HG02678 (cell line): ENCODE measurements at regions not wholly inside any gene's neighbourhood (a gene's known extent, or its start where the extent isn't known, plus 50 kb on each side); places are given as distances from the start of the nearest gene placed in this dataset.
"Not testable (repeated sequence)": the region's sequence is repeated elsewhere in the genome, so short reads cannot be mapped to it uniquely, and the experiment has no call there.

Source experiments
- ATAC-seq: cut with Tn5 transposase; IDR thresholded peaks from one replicate; pipeline ENCODE4 v1.9.1; 2021; ENCODE audit warnings: mild to moderate bottlenecking, moderate library complexity; ENCODE audit not compliant: unreplicated experiment

DNA sequence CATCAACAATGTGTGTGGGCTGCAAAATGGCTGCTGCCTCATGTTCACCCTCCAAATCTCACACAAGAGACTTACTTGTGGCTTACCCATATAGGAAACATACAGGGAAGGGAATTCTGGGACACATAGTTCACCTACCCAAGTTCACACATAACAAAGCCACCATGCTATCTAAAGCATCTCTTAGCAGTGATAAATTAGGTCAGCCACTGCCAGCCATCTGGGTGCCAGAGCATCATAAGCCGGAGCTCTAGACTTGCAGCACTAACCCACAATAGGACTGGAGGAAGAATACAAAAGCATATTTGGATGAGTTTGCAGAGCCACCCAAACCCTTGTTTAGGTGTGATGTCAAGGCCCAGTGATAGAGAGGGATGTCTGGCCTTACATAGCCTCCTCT is 321.7 kb downstream of the SEC16B start:
- no peak for ATAC-seq

DNA sequence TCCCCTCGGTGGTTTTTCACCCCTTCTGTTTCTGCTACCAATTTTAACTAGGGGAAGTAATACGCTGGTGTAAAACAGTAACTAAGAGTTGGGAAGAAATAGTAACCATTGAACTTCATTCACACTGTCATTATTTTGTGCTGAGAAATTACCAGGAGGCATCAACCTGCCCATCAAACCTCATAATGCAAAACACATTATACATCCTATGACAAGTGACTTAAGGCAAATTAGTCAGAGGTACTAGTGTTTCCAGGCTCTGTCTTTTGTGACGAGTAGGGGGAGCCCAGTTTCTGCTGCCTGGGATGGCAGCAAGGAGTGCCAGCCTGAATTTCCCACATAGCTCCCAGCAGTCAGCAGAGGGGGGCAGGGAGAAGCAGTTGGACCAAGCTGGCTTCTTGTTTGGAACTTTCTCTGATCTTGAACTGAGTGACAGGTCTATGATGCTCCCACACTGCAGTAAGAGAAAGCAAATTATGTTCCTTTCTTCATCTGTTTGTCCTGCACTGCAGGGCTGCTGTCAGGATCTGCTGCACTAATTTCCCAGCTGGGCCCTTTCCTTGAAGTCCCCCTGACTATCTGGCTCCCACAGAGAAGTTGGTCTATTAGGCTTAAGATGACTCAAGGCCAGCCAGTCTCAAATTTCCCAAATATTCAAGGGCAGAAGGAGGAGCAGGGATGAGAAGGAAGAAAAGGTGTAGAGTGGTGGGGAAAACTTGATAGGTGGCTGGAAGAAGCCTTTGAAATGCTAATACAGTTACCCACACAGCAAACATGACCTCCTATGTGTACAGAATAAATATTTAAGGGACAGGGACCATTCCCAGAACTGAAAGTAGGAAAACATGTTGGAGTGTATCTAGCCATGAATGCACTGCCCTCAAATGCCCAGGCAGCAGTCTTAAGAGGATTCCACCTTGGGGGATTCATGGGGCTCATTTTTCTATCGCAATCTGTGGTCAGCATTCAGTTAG is 322.8 kb downstream of the SEC16B start:
- no peak for ATAC-seq

DNA sequence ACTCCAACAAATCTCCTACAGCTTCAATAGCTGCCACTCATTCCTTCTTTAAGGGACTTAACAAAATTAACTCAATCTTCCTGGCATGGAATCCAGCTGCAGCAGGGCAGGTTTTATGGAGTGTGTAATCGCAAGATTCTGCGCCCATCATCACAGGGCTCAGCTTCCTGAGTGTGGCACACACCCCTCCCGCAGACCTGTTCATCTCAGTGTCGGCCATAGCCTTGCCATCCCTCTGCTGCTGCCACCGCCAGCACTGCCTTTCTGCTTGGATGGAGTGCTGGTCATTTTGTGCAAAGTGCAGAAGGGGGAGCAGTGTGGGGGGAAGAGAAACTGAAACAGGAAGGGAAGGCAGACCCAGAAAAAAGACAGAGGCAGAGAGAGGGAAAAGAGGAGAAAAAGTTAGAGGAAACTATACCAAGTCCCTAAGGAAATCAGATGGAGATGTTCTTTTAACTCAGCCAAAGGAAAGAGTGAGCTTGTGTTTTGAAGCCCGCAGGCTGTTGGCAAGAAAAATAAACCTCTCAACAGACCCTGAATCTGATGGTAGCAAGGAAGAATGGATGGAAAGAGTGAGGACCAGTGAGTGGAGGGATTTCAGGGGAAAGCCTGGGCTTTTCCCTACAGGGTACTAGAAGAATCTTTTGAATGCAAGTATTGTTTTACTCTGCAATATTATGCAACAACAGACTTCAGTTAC is 324.2 kb downstream of the SEC16B start:
- no peak for ATAC-seq

DNA sequence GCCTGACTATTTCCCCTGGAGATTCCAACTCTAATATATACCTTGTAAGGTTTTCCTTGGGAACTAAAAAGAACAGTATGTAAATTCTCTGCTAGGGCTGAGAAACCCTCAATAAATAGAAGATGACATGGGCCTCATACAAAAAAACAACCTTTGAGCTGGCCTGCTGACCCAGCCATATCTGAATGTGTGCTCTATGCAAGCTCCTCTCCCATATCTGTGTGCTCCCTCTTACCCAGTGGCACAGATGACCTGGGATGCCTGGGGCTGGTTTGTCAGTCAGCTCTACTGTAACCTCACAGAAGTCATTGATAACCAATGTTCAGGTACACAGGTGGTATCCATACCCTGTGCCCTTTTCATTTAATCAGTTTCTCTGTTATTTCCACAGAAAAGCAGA is 329.2 kb downstream of the SEC16B start:
- no peak for ATAC-seq

DNA sequence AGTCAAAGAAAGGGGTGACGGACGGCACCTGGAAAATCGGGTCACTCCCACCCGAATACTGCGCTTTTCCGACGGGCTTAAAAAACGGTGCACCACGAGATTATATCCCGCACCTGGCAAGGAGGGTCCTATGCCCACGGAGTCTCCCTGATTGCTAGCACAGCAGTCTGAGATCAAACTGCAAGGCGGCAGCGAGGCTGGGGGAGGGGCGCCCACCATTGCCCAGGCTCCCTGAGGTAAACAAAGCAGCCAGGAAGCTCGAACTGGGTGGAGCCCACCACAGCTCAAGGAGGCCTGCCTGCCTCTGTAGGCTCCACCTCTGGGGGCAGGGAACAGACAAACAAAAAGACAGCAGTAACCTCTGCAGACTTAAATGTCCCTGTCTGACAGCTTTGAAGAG is 335.7 kb downstream of the SEC16B start:
- ATAC-seq: not testable (repeated sequence)

DNA sequence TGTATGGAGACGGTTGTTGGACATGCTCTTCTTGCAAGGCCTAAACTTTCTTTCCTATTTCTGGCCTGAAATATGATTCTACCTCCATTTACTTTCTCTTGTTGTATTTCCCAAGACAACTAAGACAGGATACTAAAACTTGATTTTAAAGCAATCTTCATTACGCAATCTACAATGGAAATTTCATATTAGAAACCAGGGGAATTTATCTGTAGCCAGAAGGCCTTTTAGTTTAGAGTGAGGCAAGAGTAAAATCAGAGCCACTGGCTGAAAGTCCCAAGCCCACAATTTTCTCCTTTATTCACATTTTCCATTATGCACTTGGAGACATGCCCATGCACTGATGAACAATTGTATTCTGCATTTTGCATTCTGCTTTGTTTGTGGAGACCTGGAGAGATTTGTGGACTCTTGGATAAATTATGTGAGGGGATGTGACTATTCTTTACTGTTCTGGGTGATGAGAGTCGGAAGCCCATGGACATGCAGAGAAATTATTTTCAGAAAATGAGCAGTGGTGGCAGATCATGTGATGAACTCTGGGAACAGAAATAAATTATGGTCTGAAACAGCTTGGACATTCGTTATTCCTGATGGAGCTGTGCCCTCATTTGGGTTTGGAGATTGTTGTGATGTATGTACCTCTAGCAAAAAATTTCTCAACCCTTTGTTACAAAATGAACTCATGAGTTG is 336.8 kb downstream of the SEC16B start:
- no peak for ATAC-seq

DNA sequence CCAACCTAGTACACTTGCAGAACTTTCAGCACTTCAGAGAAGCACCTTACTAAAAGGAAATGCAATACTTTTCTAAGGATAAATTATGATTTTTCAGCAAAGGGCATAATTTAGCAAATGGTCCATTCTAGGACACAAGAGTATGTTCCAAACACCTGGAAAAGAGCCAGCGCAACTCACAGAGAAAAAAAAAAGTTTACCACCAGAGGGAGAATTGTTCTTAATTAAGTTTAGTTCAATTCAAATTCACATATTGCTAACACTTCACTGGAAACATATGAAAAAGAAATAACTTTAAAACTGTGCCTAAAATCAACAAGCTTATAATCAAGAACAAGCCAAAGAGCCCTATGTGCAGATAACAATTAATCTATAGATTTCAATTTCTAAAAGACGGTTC is 338.1 kb downstream of the SEC16B start:
- ATAC-seq: no peak

DNA sequence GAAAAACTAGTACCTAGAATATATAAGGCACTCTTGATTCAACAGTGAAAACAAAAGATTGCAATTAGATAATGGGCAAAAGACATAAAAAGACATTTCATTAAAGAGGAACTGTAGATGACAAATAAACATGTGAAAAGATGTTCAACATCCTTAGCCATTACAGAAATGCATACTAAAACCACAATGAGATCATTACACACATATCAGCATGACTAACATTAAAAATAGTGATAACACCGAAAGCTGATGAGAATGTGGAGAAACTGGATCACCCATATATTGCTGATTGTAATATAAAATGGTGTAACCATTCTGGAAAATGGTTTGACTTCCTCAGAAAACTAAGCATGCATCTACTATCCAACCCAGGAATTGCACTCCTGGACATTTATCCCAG is 340.3 kb downstream of the SEC16B start:
- ATAC-seq: no peak

DNA sequence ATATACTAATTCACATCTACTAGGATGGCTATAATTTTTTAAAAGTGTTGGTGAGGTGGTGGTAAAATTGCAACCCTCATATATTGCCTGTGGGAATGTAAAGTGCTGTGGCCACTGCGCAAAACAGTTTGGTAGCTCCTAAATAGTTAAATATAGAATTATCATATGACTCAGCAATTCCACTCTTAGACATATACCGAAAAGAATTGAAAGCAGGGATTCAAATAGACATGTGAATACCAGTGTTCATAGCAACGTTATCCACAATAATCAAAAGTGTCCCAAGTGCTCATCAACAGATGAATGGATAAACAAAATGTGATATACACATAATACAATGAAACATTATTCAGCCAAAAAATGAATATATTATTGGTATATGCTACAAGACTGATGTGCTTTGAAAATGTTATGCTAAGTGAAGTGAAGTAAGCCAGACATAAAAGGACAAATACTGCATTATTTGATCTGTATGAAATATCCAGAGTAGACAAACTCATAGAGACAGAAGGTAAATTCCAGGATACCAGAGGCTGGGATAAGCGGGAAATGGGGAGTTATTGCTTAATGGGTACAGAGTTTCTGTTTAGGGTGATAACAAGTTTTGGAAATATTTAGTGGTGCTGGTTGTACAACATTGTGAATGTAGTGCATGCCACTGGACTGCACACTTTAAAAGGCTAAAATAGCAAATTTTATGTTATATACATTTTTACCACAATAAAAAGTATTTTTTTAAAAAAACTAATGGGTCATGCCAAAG is 342.5 kb downstream of the SEC16B start:
- ATAC-seq: no peak

DNA sequence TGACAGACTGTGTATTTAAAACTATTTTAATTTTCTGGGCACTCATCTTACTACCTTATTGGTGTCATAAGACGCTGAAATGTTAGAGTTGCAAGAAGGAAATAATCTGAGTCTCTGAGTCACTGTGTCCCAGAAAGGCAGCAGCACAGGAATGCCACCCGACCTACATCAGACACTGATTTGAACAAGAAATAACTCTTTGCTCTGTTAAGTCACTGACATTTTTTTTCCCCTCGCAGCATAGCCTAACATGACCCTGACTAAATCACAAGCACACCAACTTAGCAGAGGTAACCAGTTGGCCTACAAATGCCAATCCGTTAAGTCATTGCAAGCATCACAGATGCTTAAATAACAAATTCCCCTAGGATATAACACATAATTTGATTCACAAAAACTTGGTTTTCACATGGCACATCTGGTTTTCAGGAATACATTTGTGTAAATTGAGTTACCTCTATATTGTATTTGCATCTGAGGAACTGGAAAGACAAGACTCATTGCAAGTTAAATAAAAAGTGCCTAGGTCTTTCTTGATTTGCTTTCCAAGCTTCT is 349.1 kb downstream of the SEC16B start:
- no peak for ATAC-seq

DNA sequence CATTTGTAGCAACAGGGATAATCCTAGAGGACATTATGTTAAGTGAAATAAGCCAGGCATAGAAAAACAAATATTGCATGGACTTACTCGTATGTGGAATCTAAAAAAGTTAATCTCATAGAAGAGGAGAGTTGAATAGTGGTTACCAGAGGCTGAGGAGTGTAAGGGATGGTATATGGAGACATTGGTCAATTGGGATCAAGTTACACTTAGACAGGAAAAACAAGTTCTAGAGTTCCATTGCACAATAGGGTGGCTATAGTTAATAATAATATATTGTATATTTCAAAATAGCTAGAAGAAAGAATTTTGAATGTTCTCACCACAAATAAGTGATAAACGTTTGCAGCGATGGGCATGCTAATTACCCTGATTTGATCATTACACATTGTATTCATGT is 354.6 kb downstream of the SEC16B start:
- ATAC-seq: no peak

DNA sequence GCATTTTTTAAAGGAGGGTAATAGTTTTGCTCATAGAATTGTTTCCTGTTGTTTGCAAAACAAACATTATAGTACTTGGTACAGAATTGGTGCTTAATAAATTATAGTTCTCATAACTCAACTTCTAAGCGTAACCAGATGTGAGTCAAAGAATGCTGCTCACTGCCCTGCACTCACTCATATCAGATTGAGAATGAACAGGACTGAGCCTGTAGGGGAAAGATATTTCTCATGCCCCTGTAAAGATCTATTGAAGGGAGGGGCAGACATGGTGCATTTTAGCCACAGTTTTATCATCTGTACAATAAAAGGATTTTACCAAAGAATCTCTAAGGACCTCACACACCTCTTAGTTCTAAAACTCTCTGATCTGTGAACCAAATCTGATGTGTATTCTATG is 358.5 kb downstream of the SEC16B start:
- ATAC-seq: no peak

DNA sequence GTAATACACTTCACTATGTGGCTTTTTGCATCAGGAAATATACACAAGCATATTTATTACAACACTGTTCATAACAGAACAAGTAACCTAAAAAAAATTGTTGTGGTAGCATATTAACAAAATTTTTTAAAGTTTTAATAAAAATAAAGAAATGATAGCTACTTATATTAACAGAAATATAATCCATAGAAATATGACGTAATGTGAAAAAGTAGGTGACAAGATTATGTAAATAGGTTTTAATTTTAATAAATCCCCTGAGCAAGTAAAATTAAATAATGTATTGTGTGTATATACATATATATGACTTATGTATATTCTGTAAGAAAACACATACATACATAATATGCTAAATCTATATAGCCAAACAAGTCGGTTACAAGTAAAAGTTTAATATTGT is 359.9 kb downstream of the SEC16B start:
- no peak for ATAC-seq

DNA sequence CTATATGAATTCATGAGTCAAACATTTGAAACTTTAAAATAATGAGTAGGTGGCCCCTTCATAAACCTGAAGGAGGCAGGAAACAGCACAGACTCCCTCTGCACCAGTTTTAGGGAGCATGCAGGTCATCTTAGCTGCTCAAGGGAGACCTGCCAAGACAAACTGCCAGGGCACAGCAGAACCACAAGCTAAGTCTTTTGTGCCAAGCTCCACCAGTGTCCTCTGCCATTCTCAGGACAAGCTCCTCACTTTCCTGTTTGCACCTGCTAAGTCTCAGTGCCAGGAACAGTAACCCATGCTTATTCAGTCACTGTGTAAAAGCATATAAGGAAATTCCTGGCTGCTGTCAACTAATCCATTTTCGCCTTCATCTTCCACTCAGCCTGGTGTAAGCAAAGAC is 368.9 kb downstream of the SEC16B start:
- ATAC-seq: no peak

DNA sequence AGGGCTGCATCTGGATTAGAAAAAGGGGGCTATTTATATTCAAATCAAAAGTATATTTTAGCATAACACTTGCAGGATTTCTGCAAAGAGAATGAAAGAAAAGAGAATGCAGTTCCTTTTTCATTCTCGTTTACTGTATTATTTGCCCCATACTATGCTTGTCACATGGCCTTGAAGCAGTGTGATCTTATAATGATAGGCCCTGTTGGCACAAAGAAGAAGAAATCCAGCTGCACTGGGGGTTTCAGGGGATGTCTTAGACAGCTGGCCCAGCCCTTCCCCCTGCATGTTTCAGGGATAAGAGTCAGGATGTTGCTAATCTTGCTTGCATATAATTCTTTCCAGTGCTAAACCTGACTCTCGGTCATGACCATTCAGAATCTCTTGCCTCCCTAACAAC is 369.5 kb downstream of the SEC16B start:
- ATAC-seq: no peak

DNA sequence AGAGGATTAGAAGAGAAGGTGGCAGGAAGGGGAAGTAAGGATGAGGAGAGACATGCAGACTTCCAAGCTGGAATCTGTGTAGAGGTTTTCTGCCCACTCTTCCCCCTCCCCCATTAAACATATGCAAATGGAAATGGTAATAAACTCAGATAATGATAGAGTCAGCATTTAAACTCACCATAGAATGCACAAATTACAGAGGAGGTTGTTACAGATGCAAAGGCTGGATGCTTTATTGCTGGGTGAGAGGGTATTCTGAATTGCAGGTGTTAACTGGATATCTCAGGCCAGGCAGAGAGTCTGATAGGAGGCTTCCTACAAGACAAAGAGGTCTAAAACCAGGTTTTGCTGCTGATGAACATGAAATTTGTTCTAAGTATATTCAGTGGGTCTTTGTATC is 372.5 kb downstream of the SEC16B start:
- ATAC-seq: no peak

DNA sequence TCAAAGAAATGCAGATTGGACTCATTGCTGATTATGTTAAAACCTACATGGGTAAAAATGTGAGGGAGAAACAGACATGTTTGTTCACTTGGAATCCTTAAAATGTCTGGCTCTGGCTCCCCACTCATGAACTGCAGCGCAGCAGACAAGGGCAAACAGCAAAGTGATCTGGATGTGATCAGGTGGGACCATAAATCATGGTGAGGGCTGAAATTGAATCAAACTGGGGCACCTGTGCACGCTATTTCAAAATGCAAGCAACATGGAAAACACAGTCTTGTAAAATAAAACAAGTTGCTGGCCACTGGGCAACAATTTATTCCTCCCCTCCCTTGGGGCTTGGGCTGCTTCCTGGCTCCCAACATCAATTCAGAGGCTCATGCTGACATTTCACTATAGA is 373.4 kb downstream of the SEC16B start:
- no peak for ATAC-seq

DNA sequence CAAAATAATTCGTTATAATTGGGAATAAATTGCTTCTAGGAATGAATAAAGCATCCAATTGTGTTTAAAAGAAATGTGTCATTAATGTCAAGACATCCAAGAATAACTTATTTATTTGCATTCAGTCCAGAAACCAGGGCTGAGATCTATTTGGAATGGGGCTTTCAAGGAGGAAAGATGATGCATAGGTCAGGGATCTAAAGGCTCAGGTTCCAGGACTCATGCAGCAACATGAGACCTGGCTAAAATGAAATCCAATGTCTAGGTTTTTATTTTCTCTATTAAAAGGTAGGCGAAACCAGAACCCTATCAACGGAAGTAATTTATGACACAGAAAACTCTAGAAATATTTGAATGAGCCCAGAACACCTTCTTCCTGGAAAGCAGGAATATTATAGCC is 376.8 kb downstream of the SEC16B start:
- ATAC-seq: no peak

DNA sequence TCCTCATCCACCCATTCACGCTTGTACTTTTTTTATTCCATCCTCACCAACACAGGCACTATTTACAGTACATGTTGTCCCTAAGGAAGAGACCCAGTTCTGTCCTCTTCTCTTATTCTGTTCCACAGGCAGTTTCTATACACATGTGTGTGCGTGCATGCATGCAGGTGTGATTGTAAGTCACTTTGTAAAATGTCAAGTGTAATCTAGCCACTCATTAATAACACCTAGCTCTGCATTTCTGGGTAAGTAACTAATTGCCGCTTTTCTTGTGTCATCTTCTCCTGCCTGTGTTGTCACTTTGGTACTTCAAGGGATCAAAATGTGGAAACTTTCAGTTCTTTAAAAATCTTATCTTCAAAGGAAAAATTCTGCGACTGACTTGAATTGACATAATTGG is 377.2 kb downstream of the SEC16B start:
- no peak for ATAC-seq

DNA sequence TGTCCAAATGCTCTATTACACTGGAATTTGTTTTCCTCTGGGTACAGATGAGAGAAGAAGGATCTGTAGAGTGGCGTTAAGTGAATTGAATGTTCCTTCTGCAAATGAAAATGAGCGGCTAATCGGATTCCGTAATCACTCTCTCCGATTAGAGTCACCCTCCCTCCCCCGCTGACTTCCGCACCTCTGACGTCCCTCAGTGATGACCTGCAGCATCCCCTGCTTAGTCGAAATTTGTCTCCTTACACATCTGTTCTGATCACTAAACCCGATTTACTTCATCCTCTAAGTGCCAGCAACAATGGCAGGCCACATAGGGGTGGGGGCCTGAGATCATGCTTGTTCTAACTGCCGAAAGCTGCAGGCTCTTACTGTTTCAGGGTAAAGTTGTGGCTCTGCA is 378.7 kb downstream of the SEC16B start:
- ATAC-seq: no peak

DNA sequence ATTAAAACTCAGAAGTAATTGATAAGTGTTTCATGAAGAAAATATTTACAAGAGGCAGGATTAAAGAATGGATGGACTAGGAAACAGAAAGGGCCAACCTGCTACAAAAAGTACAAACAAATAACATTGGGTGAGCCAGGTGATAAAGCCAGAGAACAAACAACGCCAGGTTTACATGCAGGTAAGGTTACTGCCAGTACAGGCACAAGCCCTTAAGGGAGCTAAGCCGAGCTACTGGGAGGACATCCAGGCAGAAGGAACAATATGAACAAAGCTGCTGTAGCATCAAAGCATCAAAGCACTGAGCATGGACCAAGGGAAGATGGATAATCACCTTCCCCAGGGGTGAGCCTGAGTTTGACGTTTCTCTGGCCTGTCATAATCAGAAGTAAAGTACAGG is 380.7 kb downstream of the SEC16B start:
- ATAC-seq: no peak
